LNCAP (cell line): ENCODE measurements at regions not wholly inside any gene's neighbourhood (a gene's known extent, or its start where the extent isn't known, plus 50 kb on each side); places are given as distances from the start of the nearest gene placed in this dataset.

Experiments
- TF ChIP-seq, protein P1 (sequence below): fragments of 450-650 bp; IDR thresholded peaks from 2 replicates; pipeline ENCODE4 v1.5.1; 2017; ENCODE audit warnings: mild to moderate bottlenecking

DNA sequence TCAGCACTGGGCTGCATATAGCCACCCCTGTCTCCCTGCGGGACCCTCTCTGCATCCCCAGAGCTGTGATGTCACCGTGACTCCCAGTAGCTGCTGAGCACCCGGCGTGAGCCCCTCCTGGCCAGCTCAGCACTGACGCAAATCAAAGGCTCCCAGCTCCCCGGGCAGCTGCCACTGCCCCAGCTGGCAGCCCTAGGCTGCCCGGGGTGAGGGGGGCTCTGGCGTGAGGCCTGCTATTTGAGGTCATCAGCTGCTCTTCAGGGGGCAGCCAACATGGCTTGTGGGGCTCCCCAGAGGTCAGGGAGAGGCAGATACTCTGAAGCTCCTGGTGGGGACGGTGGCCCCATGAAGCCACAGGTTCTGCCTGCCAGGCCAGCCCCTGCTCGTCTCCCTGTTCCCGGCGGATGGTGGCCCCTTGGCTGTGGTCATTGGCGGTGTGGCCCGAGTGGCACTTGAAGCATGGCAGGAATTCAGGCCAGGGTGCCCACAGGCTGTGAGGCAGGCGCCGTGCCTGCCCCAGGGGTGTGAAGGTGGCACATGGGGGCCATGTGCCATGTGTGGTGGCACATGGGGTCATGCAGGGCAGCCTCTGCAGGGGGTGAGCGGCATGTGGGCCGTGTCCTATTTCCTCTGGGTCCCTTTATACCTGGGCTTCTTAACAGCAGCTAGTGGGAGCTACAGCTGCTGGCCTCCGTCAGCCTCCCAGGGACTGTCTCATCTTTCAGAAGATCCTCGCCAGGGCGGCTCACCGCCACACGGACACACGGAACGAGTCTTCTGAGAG lies 85.4 kb downstream of the SIK1 start:
- TF ChIP-seq, protein P1, sequence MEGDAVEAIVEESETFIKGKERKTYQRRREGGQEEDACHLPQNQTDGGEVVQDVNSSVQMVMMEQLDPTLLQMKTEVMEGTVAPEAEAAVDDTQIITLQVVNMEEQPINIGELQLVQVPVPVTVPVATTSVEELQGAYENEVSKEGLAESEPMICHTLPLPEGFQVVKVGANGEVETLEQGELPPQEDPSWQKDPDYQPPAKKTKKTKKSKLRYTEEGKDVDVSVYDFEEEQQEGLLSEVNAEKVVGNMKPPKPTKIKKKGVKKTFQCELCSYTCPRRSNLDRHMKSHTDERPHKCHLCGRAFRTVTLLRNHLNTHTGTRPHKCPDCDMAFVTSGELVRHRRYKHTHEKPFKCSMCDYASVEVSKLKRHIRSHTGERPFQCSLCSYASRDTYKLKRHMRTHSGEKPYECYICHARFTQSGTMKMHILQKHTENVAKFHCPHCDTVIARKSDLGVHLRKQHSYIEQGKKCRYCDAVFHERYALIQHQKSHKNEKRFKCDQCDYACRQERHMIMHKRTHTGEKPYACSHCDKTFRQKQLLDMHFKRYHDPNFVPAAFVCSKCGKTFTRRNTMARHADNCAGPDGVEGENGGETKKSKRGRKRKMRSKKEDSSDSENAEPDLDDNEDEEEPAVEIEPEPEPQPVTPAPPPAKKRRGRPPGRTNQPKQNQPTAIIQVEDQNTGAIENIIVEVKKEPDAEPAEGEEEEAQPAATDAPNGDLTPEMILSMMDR = no peak

DNA sequence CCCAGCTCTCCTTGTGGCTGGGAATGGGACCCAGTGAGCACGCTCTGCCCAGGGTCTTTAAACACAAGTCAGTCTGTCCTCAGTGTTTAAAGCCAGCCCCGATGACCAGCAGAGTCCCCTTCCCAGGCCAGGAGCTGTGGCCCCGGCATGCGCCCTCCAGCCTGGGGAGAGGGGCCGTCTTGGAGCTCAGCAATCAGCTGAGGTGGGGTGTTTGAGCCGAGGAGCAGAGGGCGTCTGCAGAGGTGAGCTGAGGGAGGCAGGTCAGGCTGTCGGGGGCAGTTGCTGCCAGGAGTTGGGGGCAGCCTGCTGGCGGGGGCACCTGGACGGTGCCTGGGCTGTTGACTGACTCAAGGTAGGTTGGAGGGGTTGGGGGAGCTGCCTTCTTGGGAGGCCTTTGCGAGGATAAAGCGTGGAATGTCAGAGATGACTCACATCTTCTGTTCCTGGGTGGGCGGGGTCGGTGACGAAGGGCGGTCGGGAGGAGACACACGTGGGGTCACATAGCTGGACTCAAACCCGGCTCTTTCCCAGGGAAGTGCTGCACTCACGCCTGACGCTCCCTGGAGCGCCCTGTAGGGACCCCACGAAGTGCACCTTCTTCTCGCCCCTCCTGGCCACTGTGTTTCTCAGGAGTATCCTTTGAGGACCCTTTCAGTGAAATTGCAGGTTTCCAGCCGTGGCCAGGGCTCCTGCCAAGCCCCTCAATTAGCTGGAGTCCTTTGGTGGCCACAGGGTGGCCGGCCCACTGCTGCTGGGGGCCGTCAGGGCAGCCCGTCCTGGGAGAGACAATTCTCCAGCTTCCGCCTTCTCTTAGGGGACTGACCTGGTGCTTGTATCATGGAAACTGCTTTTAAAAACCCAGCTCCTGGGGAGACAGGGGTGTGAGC lies 86.2 kb downstream of the SIK1 start:
- TF ChIP-seq, protein P1 = no peak

DNA sequence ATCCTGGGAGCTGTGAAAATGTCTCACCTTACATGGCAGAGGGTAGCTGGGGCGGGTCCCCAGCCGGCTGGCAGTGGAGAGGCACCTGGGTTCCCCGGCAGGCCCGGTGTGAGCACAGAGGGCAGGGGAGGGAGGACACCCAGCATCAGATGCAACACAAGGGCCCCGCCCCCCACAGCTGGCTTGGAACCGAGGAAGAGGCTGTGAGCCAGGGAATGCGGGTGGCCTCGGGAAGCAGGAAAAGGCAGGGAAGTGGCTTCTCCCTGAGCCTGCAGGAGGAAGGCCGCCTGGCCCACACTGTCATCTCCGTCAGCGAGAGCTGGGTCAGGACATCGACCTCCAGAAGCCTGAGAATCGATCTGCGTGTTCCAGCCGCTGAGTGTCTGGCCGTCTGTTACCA lies 87.3 kb downstream of the SIK1 start:
- TF ChIP-seq, protein P1 = no peak

DNA sequence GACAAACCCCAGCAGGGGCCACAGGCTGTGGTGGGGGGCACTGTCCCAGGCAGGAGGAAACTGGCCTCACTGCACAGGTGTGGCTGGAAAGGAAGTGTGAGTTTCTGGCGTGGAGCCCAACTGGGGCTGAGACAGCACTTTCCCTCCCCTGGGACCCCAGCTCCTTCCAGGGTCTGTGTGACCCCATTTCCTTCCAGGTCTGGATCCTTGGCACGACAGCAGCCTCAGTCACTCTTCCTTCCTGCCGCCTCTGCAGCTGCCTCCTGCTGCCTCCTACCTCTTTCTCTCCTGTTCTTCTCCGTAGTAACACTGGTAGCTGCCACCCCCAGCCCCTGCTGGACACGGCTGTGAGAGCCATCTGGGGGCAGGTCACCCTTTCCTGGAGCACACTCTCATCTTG lies 88.0 kb downstream of the SIK1 start:
- TF ChIP-seq, protein P1 = no peak

DNA sequence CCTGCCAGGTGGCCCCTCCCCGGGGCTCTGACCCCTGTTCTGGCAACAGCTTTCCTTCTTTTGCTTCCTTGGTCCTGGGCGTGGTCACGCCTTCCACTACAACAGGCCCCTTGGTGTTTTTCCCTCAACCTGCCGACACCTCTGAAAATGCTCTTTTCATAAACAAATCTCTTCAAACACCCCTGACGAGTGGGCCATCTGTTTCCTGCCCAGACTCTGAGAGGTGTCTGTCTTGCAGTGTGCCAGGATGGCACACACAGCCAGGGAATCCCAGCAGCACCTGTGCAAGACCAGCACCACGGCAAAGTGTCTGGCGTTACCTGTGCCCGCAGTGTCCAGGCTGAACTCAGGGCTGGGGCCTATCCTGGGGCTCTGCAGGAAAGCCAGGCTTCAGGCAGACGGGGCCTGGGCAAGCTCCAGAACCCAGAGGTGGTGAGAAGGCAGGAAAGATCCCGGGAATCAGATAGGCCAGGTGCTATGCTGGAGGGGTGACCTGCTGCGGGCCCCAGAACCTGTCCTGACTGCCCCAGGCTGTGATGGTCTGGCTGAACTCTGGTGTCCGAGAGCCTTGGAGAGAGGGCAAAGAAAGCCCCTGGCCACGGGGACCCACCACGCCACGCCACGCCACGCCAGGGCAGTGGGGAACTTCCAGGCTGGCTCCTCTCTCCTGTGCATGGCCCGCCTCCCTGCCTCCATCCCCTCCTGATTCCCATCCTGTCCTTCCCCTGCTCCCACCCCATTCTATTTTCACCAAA lies 88.9 kb downstream of the SIK1 start:
- TF ChIP-seq, protein P1 = no peak

DNA sequence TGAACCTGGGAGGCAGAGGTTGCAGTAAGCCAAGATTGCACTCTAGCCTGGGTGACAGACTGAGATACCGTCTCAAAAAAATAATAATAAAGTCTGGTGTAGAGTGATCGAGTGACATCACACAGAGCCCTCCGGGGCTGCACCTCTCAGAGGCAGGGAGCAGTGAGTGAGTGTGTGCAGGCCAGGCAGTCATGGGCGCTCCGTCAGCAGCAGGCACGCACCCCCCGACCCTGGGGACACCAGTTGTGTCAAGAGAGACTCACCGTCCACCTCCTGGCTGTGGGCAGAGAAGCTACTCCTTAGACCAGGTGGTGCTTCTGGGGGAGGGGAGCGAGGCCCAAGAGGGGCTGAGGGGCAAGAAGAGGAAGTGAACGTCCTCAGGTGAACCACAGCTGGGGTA lies 91.8 kb downstream of the SIK1 start:
- TF ChIP-seq, protein P1 = no peak

DNA sequence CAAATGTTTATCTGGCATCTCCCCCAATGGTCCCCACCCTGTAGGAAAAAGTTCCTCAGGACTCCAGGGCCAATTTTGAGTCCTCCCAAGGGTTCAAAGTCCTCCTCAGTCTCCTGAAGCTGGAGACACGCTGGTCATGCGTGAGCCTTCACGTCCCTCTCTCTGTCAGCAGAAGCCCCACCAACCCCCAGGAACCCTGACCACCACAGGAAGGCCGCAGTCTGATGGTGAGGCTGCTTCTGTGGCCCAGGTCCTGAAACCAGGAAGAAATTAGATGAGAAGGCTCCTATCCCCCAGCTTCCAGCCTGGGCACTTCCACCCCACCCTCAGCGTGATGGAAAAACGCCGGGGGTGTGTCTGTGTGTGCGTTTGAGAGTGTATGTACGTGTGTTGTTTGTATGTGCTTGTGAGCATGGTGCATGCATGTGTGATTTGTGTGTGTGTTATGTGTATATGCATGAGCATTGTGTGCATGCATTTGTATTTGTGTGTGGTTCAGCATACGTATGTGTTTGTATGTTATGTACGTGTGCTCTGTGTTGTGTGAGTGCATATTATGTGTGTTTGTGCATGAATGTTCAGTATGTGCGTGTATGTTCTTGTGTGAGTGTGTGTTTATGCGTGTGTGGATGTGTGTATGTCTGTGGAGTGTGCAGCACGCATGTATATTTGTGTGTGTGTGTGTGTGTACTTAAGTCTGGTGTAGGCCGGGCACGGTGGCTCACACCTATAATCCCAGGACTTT lies 92.5 kb downstream of the SIK1 start:
- TF ChIP-seq, protein P1 = no peak
